OCI-M1 (cell line): ENCODE measurements at regions not wholly inside any gene's neighbourhood (a gene's known extent, or its start where the extent isn't known, plus 50 kb on each side); places are given as distances from the start of the nearest gene placed in this dataset.
A peak's percentile ranks its signal among the peaks of the same experiment; 100 is the strongest.
"Not testable (repeated sequence)": the region's sequence is repeated elsewhere in the genome, so short reads cannot be mapped to it uniquely, and the experiment has no call there.

ENCODE experiments used
- DNase-seq: peaks from one replicate; lab custom pipeline; 2025; lab: John Stamatoyannopoulos, UW

GRCh38 chr4:15163284-15163645, 161.0 kb downstream of the CPEB2 start:
- DNase-seq, result peak; percentile 25

- peak; percentile 27 for DNase-seq
Observed at GRCh38 chr4:15164571-15164970, 162.3 kb downstream of the CPEB2 start.

- DNase-seq, result no peak
Observed at GRCh38 chr4:15167743-15168142, 165.5 kb downstream of the CPEB2 start.

GRCh38 chr4:15168759-15169158, 166.5 kb downstream of the CPEB2 start:
- no peak for DNase-seq

GRCh38 chr4:15171725-15172124, 169.4 kb downstream of the CPEB2 start:
- DNase-seq, result no peak

GRCh38 chr4:15173251-15173650, 171.0 kb downstream of the CPEB2 start:
- DNase-seq, result no peak

GRCh38 chr4:15174168-15174567, 171.9 kb downstream of the CPEB2 start:
- DNase-seq, result not testable (repeated sequence)

GRCh38 chr4:15179842-15180241, 177.6 kb downstream of the CPEB2 start:
- DNase-seq, result not testable (repeated sequence)

GRCh38 chr4:15182600-15183220, 180.4 kb downstream of the CPEB2 start:
- peak; percentile 5 for DNase-seq

GRCh38 chr4:15186149-15186548, 183.9 kb downstream of the CPEB2 start:
- DNase-seq, result peak; percentile 5

- DNase-seq, result no peak
Observed at GRCh38 chr4:15186806-15187205, 184.5 kb downstream of the CPEB2 start.

- peak; percentile 15 for DNase-seq
Observed at GRCh38 chr4:15188605-15189539, 186.6 kb downstream of the CPEB2 start.

GRCh38 chr4:15194520-15194919, 192.2 kb downstream of the CPEB2 start:
- no peak for DNase-seq

- peak; percentile 9 for DNase-seq
Observed at GRCh38 chr4:15197005-15197404, 194.7 kb downstream of the CPEB2 start.

GRCh38 chr4:15198070-15198727, 195.9 kb downstream of the CPEB2 start:
- no peak for DNase-seq

- no peak for DNase-seq
Observed at GRCh38 chr4:15201782-15202181, 199.5 kb downstream of the CPEB2 start.

GRCh38 chr4:15202481-15202880, 200.2 kb downstream of the CPEB2 start:
- DNase-seq, result no peak

GRCh38 chr4:15206526-15206925, 204.2 kb downstream of the CPEB2 start:
- not testable (repeated sequence) for DNase-seq

- no peak for DNase-seq
Observed at GRCh38 chr4:15213302-15213970, 211.2 kb downstream of the CPEB2 start.

GRCh38 chr4:15215109-15215508, 212.7 kb upstream of the C1QTNF7 start:
- DNase-seq, result no peak

GRCh38 chr4:15226203-15226602, 201.6 kb upstream of the C1QTNF7 start:
- no peak for DNase-seq
